PC-3 (cell line): ENCODE measurements at regions not wholly inside any gene's neighbourhood (a gene's known extent, or its start where the extent isn't known, plus 50 kb on each side); places are given as distances from the start of the nearest gene placed in this dataset.

Experiments
- ATAC-seq: fragments of 200-7000 bp; cut with Tn5 transposase; 2 replicates; pipeline ENCODE4 v1.9.1; 2020; ENCODE audit warnings: mild to moderate bottlenecking, moderate library complexity
- BruUV-seq: library from RNA; stranded (reverse); fragments of 400-500 nt; replicated peaks from 2 replicates; lab custom pipeline; 2021; lab: Mats Ljungman, UMichigan
- CTCF ChIA-PET: fragments of 300-600 bp; sonication (Branson Sonifier 250); formaldehyde crosslinking; loops from one replicate; lab custom pipeline; 2022; ENCODE audit warnings: antibody characterized with exemption; lab: Charles Lee
- POLR2A ChIA-PET: fragments of 300-600 bp; sonication (Branson Sonifier 250); formaldehyde crosslinking; loops from one replicate; lab custom pipeline; 2022; ENCODE audit warnings: antibody characterized with exemption; ENCODE audit not compliant: unreplicated experiment; lab: Charles Lee
- DNase-seq: peaks from one replicate; pipeline ENCODE4 v3.0.0-alpha.2; 2015
- H2AFZ ChIP-seq: fragments of 300-600 bp; sonication (generic); 2 replicates; pipeline ENCODE4 v1.6.0; 2016; ENCODE audit warnings: antibody characterized with exemption, low read length
- H3F3A ChIP-seq: fragments of 300-600 bp; sonication (generic); one replicate; pipeline ENCODE4 v1.6.0; 2017; ENCODE audit warnings: antibody characterized with exemption, low read length, control low read depth, mild to moderate bottlenecking; ENCODE audit not compliant: unreplicated experiment
- H3K27ac ChIP-seq: fragments of 300-600 bp; sonication (generic); 2 replicates; pipeline ENCODE4 v1.5.1; 2016; ENCODE audit warnings: mild to moderate bottlenecking, low read length
- H3K27me3 ChIP-seq: fragments of 300-600 bp; sonication (generic); 2 replicates; pipeline ENCODE4 v1.6.1; 2016; ENCODE audit warnings: low read length, mixed read lengths
- H3K36me3 ChIP-seq: fragments of 300-600 bp; sonication (generic); 2 replicates; pipeline ENCODE4 v1.6.1; 2016; ENCODE audit warnings: low read depth, mixed run types, low read length, mixed read lengths
- H3K4me1 ChIP-seq: fragments of 300-600 bp; sonication (generic); 2 replicates; pipeline ENCODE4 v1.5.1; 2016; ENCODE audit warnings: low read length; ENCODE audit not compliant: insufficient read depth
- H3K4me2 ChIP-seq: fragments of 300-600 bp; sonication (generic); 2 replicates; pipeline ENCODE4 v1.6.0; 2016; ENCODE audit warnings: low read length
- H3K4me3 ChIP-seq: fragments of 300-600 bp; sonication (generic); 2 replicates; pipeline ENCODE4 v1.5.1; 2016; ENCODE audit warnings: mild to moderate bottlenecking, low read length, mixed read lengths
- H3K79me2 ChIP-seq: fragments of 300-600 bp; sonication (generic); 2 replicates; pipeline ENCODE4 v1.6.1; 2017; ENCODE audit warnings: low read length, mixed read lengths
- H3K9ac ChIP-seq: fragments of 300-600 bp; sonication (generic); 2 replicates; pipeline ENCODE4 v1.6.0; 2016; ENCODE audit warnings: mild to moderate bottlenecking, low read length
- H3K9me2 ChIP-seq: fragments of 300-600 bp; sonication (generic); replicated peaks from 2 replicates; pipeline ENCODE4 v1.6.1; 2016; ENCODE audit warnings: mixed run types, low read length, mixed read lengths
- H3K9me3 ChIP-seq: fragments of 300-600 bp; sonication (generic); 2 replicates; pipeline ENCODE4 v1.6.1; 2016; ENCODE audit warnings: low read length, mixed read lengths
- H4K20me1 ChIP-seq: fragments of 300-600 bp; sonication (generic); 2 replicates; pipeline ENCODE4 v1.6.1; 2016; ENCODE audit warnings: low read length, mixed read lengths
- EZH2 ChIP-seq: fragments of 300-600 bp; sonication (generic); IDR thresholded peaks from one replicate; pipeline ENCODE4 v1.6.1; 2017; ENCODE audit warnings: antibody characterized with exemption, mild to moderate bottlenecking, low read length; ENCODE audit not compliant: unreplicated experiment
- EZH2phosphoT487 ChIP-seq: fragments of 300-600 bp; sonication (generic); IDR thresholded peaks from 2 replicates; pipeline ENCODE4 v1.6.1; 2018; ENCODE audit warnings: mild to moderate bottlenecking, antibody characterized with exemption, low read length, borderline replicate concordance
- intact Hi-C: fragments of 100-400 bp; cut with micrococcal nuclease; formaldehyde crosslinking; loops from 2 replicates; pipeline ENCODE4 v1.9.0; 2023
- TF ChIP-seq, protein P1 (sequence below): fragments of 300-600 bp; sonication (generic); conservative IDR thresholded peaks from 2 replicates; pipeline ENCODE4 v1.5.1; 2017; ENCODE audit warnings: antibody characterized with exemption, low read depth, mild to moderate bottlenecking, low read length

DNA sequence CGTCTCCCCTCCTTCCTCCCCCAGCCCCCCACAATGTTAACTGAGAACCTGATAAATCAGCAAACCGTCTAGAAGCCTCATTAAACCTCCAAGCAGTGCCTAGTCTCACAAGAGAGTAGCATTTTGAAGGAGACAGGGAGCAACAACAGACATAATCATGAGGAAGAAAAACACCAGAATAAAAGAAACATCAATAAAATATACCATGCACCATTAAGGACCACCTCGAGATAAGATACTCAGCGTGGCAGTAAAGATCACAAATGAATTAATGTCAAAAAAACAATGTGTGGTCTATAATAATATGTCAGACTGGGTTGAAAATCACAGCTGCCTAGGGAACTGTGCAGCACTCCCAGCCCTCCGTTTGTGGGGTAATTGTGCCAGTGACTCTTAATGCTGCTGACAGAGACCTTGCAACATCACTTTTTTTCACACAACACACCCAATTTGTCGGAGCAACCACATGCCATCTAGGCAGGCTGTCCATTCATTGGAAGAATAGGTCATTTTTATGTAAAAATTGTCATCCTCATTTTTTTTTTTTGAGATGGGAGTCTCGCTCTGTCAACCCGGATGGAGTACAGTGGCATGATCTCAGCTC, 450.8 kb upstream of the WWC1 start:
- H4K20me1 ChIP-seq, result no peaks in the 10 kb centered on the region
- no peak for TF ChIP-seq EZH2phosphoT487
- TF ChIP-seq, protein P1, sequence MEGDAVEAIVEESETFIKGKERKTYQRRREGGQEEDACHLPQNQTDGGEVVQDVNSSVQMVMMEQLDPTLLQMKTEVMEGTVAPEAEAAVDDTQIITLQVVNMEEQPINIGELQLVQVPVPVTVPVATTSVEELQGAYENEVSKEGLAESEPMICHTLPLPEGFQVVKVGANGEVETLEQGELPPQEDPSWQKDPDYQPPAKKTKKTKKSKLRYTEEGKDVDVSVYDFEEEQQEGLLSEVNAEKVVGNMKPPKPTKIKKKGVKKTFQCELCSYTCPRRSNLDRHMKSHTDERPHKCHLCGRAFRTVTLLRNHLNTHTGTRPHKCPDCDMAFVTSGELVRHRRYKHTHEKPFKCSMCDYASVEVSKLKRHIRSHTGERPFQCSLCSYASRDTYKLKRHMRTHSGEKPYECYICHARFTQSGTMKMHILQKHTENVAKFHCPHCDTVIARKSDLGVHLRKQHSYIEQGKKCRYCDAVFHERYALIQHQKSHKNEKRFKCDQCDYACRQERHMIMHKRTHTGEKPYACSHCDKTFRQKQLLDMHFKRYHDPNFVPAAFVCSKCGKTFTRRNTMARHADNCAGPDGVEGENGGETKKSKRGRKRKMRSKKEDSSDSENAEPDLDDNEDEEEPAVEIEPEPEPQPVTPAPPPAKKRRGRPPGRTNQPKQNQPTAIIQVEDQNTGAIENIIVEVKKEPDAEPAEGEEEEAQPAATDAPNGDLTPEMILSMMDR, result no peak
- no peak for TF ChIP-seq EZH2
- no peak overlapping the region for H3K27ac ChIP-seq
- ATAC-seq (no peak), DNase-seq (no peak)
- H3K9me2 ChIP-seq, result no peaks in the 10 kb centered on the region
- no peaks in the 10 kb centered on the region for H3F3A ChIP-seq
- ChIA-PET CTCF (no interaction called here), POLR2A (no interaction called here)
- H3K4me3 ChIP-seq, result no peak overlapping the region
- no peaks in the 10 kb centered on the region for H3K79me2 ChIP-seq
- peaks cover 95% of the 10 kb centered on the region for H3K27me3 ChIP-seq
- H2AFZ ChIP-seq, result no peak overlapping the region
- H3K36me3 ChIP-seq, result no peaks in the 10 kb centered on the region
- no TSS peak for BruUV-seq
- no peaks in the 10 kb centered on the region for H3K9me3 ChIP-seq
- no peak overlapping the region for H3K4me2 ChIP-seq
- no peaks in the 10 kb centered on the region for H3K4me1 ChIP-seq
- H3K9ac ChIP-seq, result no peak overlapping the region
- intact Hi-C loops, result no loop called here

GRCh38 chr5:167843881-167844572, 447.4 kb upstream of the WWC1 start:
- ChIA-PET POLR2A (interaction anchor here (0.5 kb wide), 1 partner anchor 118 kb away, joined by 3 read pairs; no protein-coding TSS in a partner anchor), CTCF (no interaction called here)
- no peak overlapping the region for H3K9ac ChIP-seq
- no peaks in the 10 kb centered on the region for H3K9me3 ChIP-seq
- H3K4me1 ChIP-seq, result no peaks in the 10 kb centered on the region
- H3K27ac ChIP-seq, result no peak overlapping the region
- H3K4me3 ChIP-seq, result no peak overlapping the region
- H3K36me3 ChIP-seq, result no peaks in the 10 kb centered on the region
- no TSS peak for BruUV-seq
- ATAC-seq (no peak), DNase-seq (no peak)
- TF ChIP-seq, protein P1, result no peak
- TF ChIP-seq EZH2, result no peak
- no peak for TF ChIP-seq EZH2phosphoT487
- intact Hi-C loops, result no loop called here
- H3K9me2 ChIP-seq, result no peaks in the 10 kb centered on the region
- no peaks in the 10 kb centered on the region for H3F3A ChIP-seq
- H3K79me2 ChIP-seq, result no peaks in the 10 kb centered on the region
- no peak overlapping the region for H2AFZ ChIP-seq
- no peaks in the 10 kb centered on the region for H4K20me1 ChIP-seq
- no peak overlapping the region for H3K4me2 ChIP-seq
- H3K27me3 ChIP-seq, result peaks cover 93% of the 10 kb centered on the region

DNA sequence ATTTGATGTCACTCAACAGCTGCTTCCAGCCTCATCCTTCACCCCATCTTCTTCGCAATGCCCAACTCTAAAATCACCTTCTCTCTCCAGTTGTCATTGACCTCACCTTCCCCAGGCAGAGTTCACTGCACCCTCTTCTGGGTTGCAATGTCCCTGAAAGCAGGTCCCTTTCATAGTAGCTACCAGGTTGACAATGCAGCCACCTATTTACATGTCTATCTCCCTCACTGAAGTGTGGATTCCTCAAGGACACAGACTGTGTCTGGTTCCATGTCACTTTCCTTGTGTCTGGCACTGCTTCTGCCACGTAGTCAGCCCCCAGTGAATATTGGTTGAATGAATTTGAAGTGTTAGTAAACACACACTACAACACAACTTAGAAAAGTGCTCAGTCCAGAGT, 445.5 kb upstream of the WWC1 start:
- CTCF ChIA-PET, result no interaction called here

More for the DNA sequence above, 445.5 kb upstream of the WWC1 start:
- H3K9me2 ChIP-seq, result no peaks in the 10 kb centered on the region
- ATAC-seq, result no peak
- no peak overlapping the region for H2AFZ ChIP-seq
- no TSS peak for BruUV-seq
- H3K4me1 ChIP-seq, result no peaks in the 10 kb centered on the region
- H3K79me2 ChIP-seq, result no peaks in the 10 kb centered on the region
- no peak for DNase-seq
- H3K27ac ChIP-seq, result no peak overlapping the region
- H3F3A ChIP-seq, result no peaks in the 10 kb centered on the region
- H4K20me1 ChIP-seq, result no peaks in the 10 kb centered on the region
- no peaks in the 10 kb centered on the region for H3K36me3 ChIP-seq
- no peaks in the 10 kb centered on the region for H3K9me3 ChIP-seq
- H3K9ac ChIP-seq, result no peak overlapping the region
- intact Hi-C loops, result no loop called here
- no peak overlapping the region for H3K4me2 ChIP-seq
- no peak overlapping the region for H3K4me3 ChIP-seq
- H3K27me3 ChIP-seq, result peaks cover 93% of the 10 kb centered on the region
- POLR2A ChIA-PET, result no interaction called here
- TF ChIP-seq, protein P1, result no peak
